Type B pancreatic cell (in vitro differentiated cells): ENCODE measurements at regions not wholly inside any gene's neighbourhood (a gene's known extent, or its start where the extent isn't known, plus 50 kb on each side); places are given as distances from the start of the nearest gene placed in this dataset.
"Not testable (repeated sequence)": the region's sequence is repeated elsewhere in the genome, so short reads cannot be mapped to it uniquely, and the experiment has no call there.

ENCODE experiments used
- DNase-seq: peaks from one replicate; pipeline ENCODE4 v3.0.0; 2021; ENCODE audit warnings: mixed read lengths; ENCODE audit not compliant: unreplicated experiment; ENCODE audit errors: extremely low spot score
- H3K27ac Mint-ChIP-seq: 2 replicates; pipeline ENCODE4 v1.8.0; 2021; ENCODE audit warnings: mild to moderate bottlenecking, mixed read lengths
- H3K27me3 Mint-ChIP-seq: 2 replicates; pipeline ENCODE4 v1.8.0; 2021; ENCODE audit warnings: mixed read lengths
- H3K36me3 Mint-ChIP-seq: 2 replicates; pipeline ENCODE4 v1.8.0; 2021; ENCODE audit warnings: mixed read lengths
- H3K4me1 Mint-ChIP-seq: one replicate; pipeline ENCODE4 v1.8.0; 2021; ENCODE audit warnings: mixed read lengths; ENCODE audit not compliant: unreplicated experiment
- H3K4me3 Mint-ChIP-seq: 2 replicates; pipeline ENCODE4 v1.8.0; 2021; ENCODE audit warnings: mild to moderate bottlenecking, mixed read lengths
- H3K9me3 Mint-ChIP-seq: 2 replicates; pipeline ENCODE4 v1.8.0; 2021; ENCODE audit warnings: mixed read lengths
- TF ChIP-seq, protein P1 (sequence below): fragments of 200-600 bp; sonication (generic); conservative IDR thresholded peaks from 2 replicates; pipeline ENCODE4 v1.5.0; 2021; ENCODE audit warnings: antibody characterized with exemption, mild to moderate bottlenecking

DNA sequence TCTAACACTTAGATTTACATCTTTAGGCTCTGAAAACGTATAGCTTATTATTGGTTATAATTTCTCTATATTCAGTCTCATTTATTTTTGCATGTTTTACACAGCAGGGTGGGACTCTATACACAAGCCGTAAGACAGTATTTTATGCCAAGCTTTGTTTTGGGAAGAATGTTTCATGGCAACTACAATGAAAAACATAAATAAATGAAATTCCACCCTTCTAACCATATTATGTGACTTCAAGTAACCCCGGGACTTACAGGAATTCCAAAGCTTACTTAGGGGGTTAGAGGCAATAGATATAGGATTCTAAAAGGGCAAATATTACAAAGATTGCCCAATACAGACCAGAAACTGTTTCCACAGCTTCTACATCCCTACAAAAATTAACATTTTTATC lies 370.9 kb downstream of the PRR32 start:
- Mint-ChIP-seq H3K36me3 (no peaks in the 10 kb centered on the region), H3K4me1 (no peaks in the 10 kb centered on the region), H3K27me3 (no peaks in the 10 kb centered on the region), H3K4me3 (no peak overlapping the region), H3K9me3 (no peaks in the 10 kb centered on the region), H3K27ac (no peak overlapping the region)
- TF ChIP-seq, protein P1, sequence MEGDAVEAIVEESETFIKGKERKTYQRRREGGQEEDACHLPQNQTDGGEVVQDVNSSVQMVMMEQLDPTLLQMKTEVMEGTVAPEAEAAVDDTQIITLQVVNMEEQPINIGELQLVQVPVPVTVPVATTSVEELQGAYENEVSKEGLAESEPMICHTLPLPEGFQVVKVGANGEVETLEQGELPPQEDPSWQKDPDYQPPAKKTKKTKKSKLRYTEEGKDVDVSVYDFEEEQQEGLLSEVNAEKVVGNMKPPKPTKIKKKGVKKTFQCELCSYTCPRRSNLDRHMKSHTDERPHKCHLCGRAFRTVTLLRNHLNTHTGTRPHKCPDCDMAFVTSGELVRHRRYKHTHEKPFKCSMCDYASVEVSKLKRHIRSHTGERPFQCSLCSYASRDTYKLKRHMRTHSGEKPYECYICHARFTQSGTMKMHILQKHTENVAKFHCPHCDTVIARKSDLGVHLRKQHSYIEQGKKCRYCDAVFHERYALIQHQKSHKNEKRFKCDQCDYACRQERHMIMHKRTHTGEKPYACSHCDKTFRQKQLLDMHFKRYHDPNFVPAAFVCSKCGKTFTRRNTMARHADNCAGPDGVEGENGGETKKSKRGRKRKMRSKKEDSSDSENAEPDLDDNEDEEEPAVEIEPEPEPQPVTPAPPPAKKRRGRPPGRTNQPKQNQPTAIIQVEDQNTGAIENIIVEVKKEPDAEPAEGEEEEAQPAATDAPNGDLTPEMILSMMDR, result no peak
- DNase-seq, result no peak

DNA sequence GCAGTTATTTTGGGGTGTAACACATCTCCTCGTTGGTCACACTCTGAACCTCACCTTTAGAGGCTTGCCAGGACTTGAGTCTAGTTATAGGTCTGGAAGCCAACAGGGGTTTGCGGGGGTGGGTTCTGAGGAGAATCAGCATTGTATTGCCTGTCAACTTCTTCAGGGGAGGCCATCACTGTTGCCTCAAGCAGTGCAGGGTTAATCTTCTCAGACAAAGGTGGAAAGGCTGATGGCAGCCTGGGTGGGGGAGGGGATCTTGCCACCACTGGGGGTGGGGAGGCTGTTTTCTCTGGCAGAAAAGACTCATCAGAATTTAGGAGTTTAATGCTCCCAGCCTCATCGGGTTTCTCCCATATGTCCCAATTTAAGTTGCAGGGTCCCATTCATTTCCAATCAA lies 387.8 kb downstream of the PRR32 start:
- Mint-ChIP-seq H3K4me3 (no peak overlapping the region), H3K27ac (no peak overlapping the region)
- DNase-seq, result no peak

DNA sequence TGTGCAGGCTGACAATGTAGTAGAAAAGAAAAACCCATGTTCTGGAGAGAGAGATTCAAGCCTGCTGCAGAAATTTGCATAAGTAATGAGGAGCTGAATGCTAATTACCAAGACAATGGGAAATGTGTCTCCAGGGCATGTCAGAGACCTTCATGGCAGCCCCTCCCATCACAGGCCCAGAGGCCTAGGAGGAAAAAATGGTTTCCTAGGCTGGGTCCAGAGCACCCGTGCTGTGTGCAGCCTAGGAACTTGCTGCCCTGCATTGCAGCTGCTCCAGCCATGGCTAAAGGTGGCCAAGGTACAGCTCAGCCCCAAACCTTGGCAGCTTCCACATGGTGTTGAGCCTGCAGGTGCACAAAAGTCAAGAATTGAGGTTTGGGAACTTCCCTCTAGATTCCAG lies 402.3 kb downstream of the PRR32 start:
- H3K9me3 Mint-ChIP-seq, H3K4me3 Mint-ChIP-seq, H3K4me1 Mint-ChIP-seq, H3K36me3 Mint-ChIP-seq, H3K27me3 Mint-ChIP-seq, H3K27ac Mint-ChIP-seq, DNase-seq: not testable (repeated sequence)

More for the DNA sequence above, 387.8 kb downstream of the PRR32 start:
- H3K27me3 Mint-ChIP-seq, result no peaks in the 10 kb centered on the region
- TF ChIP-seq, protein P1, result no peak
- H3K9me3 Mint-ChIP-seq, result no peaks in the 10 kb centered on the region
- no peaks in the 10 kb centered on the region for H3K4me1 Mint-ChIP-seq
- no peaks in the 10 kb centered on the region for H3K36me3 Mint-ChIP-seq

DNA sequence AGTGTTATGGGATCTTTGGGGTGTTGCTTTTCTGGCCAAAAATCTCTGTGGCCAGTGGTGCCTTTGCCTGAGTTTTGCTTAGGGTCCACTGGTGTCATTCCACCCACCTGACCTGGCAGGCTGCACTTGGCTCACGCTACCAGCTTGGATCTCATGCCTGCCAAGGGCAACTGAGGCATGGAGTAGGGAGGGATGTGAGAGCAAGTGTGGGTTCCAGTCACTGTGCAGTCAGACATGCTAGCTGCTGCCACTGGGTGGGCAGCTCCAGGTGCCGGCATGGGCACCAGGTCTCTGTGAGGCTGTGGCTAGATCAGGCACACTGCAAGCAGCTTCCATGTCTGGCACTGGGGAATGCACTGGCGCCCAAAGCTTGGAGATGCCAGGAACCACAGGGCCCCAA lies 424.1 kb downstream of the PRR32 start:
- DNase-seq, result no peak
- Mint-ChIP-seq H3K36me3 (no peaks in the 10 kb centered on the region), H3K27ac (no peak overlapping the region), H3K4me3 (no peak overlapping the region), H3K27me3 (no peaks in the 10 kb centered on the region), H3K9me3 (no peaks in the 10 kb centered on the region), H3K4me1 (no peaks in the 10 kb centered on the region)
- TF ChIP-seq, protein P1, result no peak

DNA sequence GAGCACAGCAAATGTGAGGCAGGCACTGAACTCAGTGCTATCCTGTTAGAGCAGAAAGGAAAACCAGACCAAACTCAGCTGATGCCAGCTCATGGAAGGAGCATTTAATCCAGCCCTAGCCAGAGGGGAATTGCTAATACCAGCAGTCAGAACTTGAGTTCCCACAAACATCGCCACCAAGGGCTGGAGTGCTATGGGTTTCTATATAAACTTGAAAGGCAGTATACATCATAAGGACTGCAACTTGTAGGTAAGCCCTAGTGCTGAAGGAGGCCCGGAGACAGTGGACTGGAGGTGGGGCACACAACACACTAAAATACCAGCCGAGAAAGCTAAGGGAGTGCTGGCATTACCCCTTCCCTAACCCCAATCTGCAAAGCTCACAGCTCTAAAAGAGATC lies 440.2 kb downstream of the PRR32 start:
- DNase-seq, result no peak
- H3K4me1 Mint-ChIP-seq, result no peaks in the 10 kb centered on the region
- no peak overlapping the region for H3K27ac Mint-ChIP-seq
- H3K4me3 Mint-ChIP-seq, result no peak overlapping the region
- no peaks in the 10 kb centered on the region for H3K27me3 Mint-ChIP-seq
- TF ChIP-seq, protein P1, result no peak
- H3K36me3 Mint-ChIP-seq, result no peaks in the 10 kb centered on the region
- no peaks in the 10 kb centered on the region for H3K9me3 Mint-ChIP-seq

DNA sequence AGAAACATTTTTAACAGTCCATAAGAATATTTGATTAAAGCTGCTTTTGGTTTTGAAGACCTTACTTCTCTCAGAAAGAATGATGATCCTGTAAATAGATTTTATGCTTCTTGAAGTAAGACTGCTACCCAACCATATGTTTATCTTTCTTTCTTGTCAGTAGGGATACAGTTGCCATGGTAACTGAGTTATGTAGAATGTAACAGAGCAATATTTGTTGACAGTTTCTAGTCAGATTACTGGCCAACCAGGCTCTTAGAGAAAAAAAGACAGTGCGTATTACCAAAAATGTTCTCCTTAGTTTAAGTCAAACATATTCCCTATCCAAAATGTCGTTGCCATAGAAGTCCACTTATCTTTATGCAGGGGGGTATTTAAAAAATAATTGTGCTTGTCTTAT lies 456.8 kb downstream of the PRR32 start:
- H3K9me3 Mint-ChIP-seq, result no peaks in the 10 kb centered on the region
- no peak overlapping the region for H3K27ac Mint-ChIP-seq
- DNase-seq, result no peak
- no peak overlapping the region for H3K4me3 Mint-ChIP-seq
- no peaks in the 10 kb centered on the region for H3K4me1 Mint-ChIP-seq
- H3K27me3 Mint-ChIP-seq, result no peaks in the 10 kb centered on the region
- TF ChIP-seq, protein P1, result no peak
- H3K36me3 Mint-ChIP-seq, result no peaks in the 10 kb centered on the region
